ENCODE measurements at regions not wholly inside any gene's neighbourhood (a gene's known extent, or its start where the extent isn't known, plus 50 kb on each side); places are given as distances from the start of the nearest gene placed in this dataset.

- TF ChIP-seq CHD7 (IDR thresholded peaks at IDR 0.05; ENCODE audit: low read depth, low read length) (no peak), ZNF24 (IDR thresholded peaks at IDR 0.05) (no peak), JUNB (CRISPR knock-in tag; conservative IDR thresholded peaks at IDR 0.05) (peak; percentile 62; the same call in 1 of the 2 replicates), MAFG (tag; conservative IDR thresholded peaks at IDR 0.05) (peak; percentile 35; the same call in 1 of the 2 replicates), ZNF639 (CRISPR knock-in tag; conservative IDR thresholded peaks at IDR 0.05 in 1 of 2, IDR thresholded peaks at IDR 0.05 in 1 of 2) (0 out of 4 replicates have a peak, but pooled peaks of 1 of the 2 experiments have one; percentile 0), GTF2F1 (IDR thresholded peaks at IDR 0.05; ENCODE audit: low read depth, low read length) (no peak), FOSL1 (tag; conservative IDR thresholded peaks at IDR 0.05) (peak; percentile 44; the same call in 1 of the 2 replicates), RBM17 (IDR thresholded peaks at IDR 0.05; ENCODE audit: borderline replicate concordance, low read depth, low read length) (no peak), C11orf30 (IDR thresholded peaks at IDR 0.05; ENCODE audit: low read depth) (peak; percentile 39; the same call in 1 of the 2 replicates), ATF3 (IDR thresholded peaks at IDR 0.05) (peak; percentile 31; the same call in 1 of the 2 replicates), ATF3 (CRISPR knock-in tag; conservative IDR thresholded peaks at IDR 0.05) (no peak), HOXB6 (CRISPR knock-in tag; IDR thresholded peaks at IDR 0.05; ENCODE audit: borderline replicate concordance) (no peak)
Observed at GRCh38 chr2:216575465-216575864, 57.8 kb upstream of the IGFBP2 start (continued).
